Keratinocyte (primary cell): ENCODE measurements at regions not wholly inside any gene's neighbourhood (a gene's known extent, or its start where the extent isn't known, plus 50 kb on each side); places are given as distances from the start of the nearest gene placed in this dataset.

ENCODE experiments used
- DNase-seq: peaks from one replicate; pipeline ENCODE4 v3.0.0-alpha.2; 2011; ENCODE audit warnings: low read depth, missing footprints, low spot score
- FAIRE-seq: peaks from 2 replicates; lab custom pipeline; 2011; peaks lifted over from hg19 to GRCh38; lab: Jason Lieb, UNC
- H2AFZ ChIP-seq: 2 replicates; pipeline ENCODE4 v1.6.0; 2012; ENCODE audit warnings: low read length, control low read depth, inconsistent platforms; ENCODE audit not compliant: control insufficient read depth
- H3K27ac ChIP-seq: 2 replicates; pipeline ENCODE4 v1.5.1; 2011; ENCODE audit warnings: low read length; ENCODE audit not compliant: control insufficient read depth, insufficient read depth
- H3K27me3 ChIP-seq: 3 replicates; pipeline ENCODE4 v1.6.0; 2011; ENCODE audit warnings: low read length; ENCODE audit not compliant: control insufficient read depth, insufficient read depth; ENCODE audit errors: extremely low read depth
- H3K36me3 ChIP-seq, 2 experiments: 2 replicates in 1 of 2; 3 replicates in 1 of 2; pipeline ENCODE4 v1.5.1; 2011; ENCODE audit warnings: low read length in 2 of 2, mild to moderate bottlenecking in 1 of 2; ENCODE audit not compliant: control insufficient read depth in 2 of 2, insufficient read depth in 2 of 2; ENCODE audit errors: extremely low read depth in 1 of 2
- H3K4me1 ChIP-seq: 3 replicates; pipeline ENCODE4 v1.5.1; 2011; ENCODE audit warnings: low read length; ENCODE audit not compliant: control insufficient read depth, insufficient read depth; ENCODE audit errors: extremely low read depth
- H3K4me2 ChIP-seq: 3 replicates; pipeline ENCODE4 v1.6.0; 2011; ENCODE audit warnings: low read depth, low read length; ENCODE audit not compliant: control insufficient read depth, insufficient read depth; ENCODE audit errors: extremely low read depth
- H3K4me3 ChIP-seq, 3 experiments: fragments of 200-600 bp in 1 of 3; sonication (generic) in 1 of 3; 2 replicates in 2 of 3; 3 replicates in 1 of 3; pipeline ENCODE4 v1.5.1; 2011 to 2016; ENCODE audit warnings: low read length in 3 of 3, mild to moderate bottlenecking in 3 of 3, control low read depth in 2 of 3, inconsistent platforms in 1 of 3, low read depth in 1 of 3, mixed read lengths in 1 of 3, mixed run types in 1 of 3, moderate library complexity in 1 of 3; ENCODE audit not compliant: control insufficient read depth in 2 of 3, insufficient read depth in 2 of 3; ENCODE audit errors: extremely low read depth in 1 of 3
- H3K79me2 ChIP-seq: 2 replicates; pipeline ENCODE4 v1.6.0; 2012; ENCODE audit warnings: low read length; ENCODE audit not compliant: control insufficient read depth, insufficient read depth
- H3K9ac ChIP-seq: 3 replicates; pipeline ENCODE4 v1.6.0; 2011; ENCODE audit warnings: low read length; ENCODE audit not compliant: control insufficient read depth, insufficient read depth; ENCODE audit errors: extremely low read depth
- H3K9me1 ChIP-seq: 3 replicates; pipeline ENCODE4 v1.6.0; 2011; ENCODE audit warnings: low read length; ENCODE audit not compliant: control insufficient read depth, insufficient read depth; ENCODE audit errors: extremely low read depth
- H3K9me3 ChIP-seq: 2 replicates; pipeline ENCODE4 v1.5.1; 2012; ENCODE audit warnings: low read depth, low read length; ENCODE audit not compliant: control insufficient read depth
- H4K20me1 ChIP-seq: 3 replicates; pipeline ENCODE4 v1.6.0; 2011; ENCODE audit warnings: low read length; ENCODE audit not compliant: control insufficient read depth, insufficient read depth; ENCODE audit errors: extremely low read depth
- EZH2 ChIP-seq: IDR thresholded peaks from one replicate; pipeline ENCODE4 v1.6.1; 2012; ENCODE audit warnings: inconsistent platforms, mild to moderate bottlenecking, low read length, moderate library complexity
- dilution Hi-C: fragments of 300-500 bp; cut with MboI; formaldehyde crosslinking; loops from one replicate; pipeline ENCODE4 v1.7.0; 2020; ENCODE audit warnings: low sequenced_read_pairs; ENCODE audit not compliant: extremely low pct_ligation_motif_present
- TF ChIP-seq, protein P1 (sequence below), 3 experiments: IDR thresholded peaks in 1 of 3; conservative IDR thresholded peaks in 1 of 3; optimal IDR thresholded peaks in 1 of 3; 2 replicates in 2 of 3; 3 replicates in 1 of 3; pipeline versions ENCODE3 to v1.5.1; 2011; ENCODE audit warnings: low read length in 3 of 3, mild to moderate bottlenecking in 3 of 3, moderate library complexity in 2 of 3, control low read depth in 1 of 3, inconsistent platforms in 1 of 3; ENCODE audit not compliant: insufficient read depth in 2 of 3; ENCODE audit errors: extremely low read depth in 1 of 3

GRCh38 chr11:90593099-90593498, 370.2 kb upstream of the CHORDC1 start:
- no peak overlapping the region for H2AFZ ChIP-seq
- H3K9ac ChIP-seq, result no peak overlapping the region
- no peaks in the 10 kb centered on the region for H3K9me3 ChIP-seq
- no peaks in the 10 kb centered on the region for H4K20me1 ChIP-seq
- H3K79me2 ChIP-seq, result no peaks in the 10 kb centered on the region
- H3K27ac ChIP-seq, result no peak overlapping the region
- no peak overlapping the region for H3K4me3 ChIP-seq
- H3K36me3 ChIP-seq, result no peaks in the 10 kb centered on the region
- H3K4me2 ChIP-seq, result no peak overlapping the region
- H3K4me1 ChIP-seq, result no peaks in the 10 kb centered on the region
- DNase-seq (no peak), FAIRE-seq (no peak)
- H3K9me1 ChIP-seq, result no peaks in the 10 kb centered on the region
- no peak for TF ChIP-seq EZH2
- TF ChIP-seq, protein P1, sequence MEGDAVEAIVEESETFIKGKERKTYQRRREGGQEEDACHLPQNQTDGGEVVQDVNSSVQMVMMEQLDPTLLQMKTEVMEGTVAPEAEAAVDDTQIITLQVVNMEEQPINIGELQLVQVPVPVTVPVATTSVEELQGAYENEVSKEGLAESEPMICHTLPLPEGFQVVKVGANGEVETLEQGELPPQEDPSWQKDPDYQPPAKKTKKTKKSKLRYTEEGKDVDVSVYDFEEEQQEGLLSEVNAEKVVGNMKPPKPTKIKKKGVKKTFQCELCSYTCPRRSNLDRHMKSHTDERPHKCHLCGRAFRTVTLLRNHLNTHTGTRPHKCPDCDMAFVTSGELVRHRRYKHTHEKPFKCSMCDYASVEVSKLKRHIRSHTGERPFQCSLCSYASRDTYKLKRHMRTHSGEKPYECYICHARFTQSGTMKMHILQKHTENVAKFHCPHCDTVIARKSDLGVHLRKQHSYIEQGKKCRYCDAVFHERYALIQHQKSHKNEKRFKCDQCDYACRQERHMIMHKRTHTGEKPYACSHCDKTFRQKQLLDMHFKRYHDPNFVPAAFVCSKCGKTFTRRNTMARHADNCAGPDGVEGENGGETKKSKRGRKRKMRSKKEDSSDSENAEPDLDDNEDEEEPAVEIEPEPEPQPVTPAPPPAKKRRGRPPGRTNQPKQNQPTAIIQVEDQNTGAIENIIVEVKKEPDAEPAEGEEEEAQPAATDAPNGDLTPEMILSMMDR (optimal IDR thresholded peaks at IDR 0.05 in 1 of 3, IDR thresholded peaks at IDR 0.05 in 1 of 3, conservative IDR thresholded peaks at IDR 0.05 in 1 of 3; ENCODE audit: extremely low read depth in 1 of 3, insufficient read depth in 2 of 3, low read length in 3 of 3), result no peak
- dilution Hi-C loops, result no loop called here
- H3K27me3 ChIP-seq, result no peaks in the 10 kb centered on the region

- no peak overlapping the region for H2AFZ ChIP-seq
- H3K9me3 ChIP-seq, result no peaks in the 10 kb centered on the region
- DNase-seq (no peak), FAIRE-seq (no peak)
- no peaks in the 10 kb centered on the region for H3K27me3 ChIP-seq
- H3K79me2 ChIP-seq, result no peaks in the 10 kb centered on the region
- no peak overlapping the region for H3K9ac ChIP-seq
- no peaks in the 10 kb centered on the region for H4K20me1 ChIP-seq
- no peak overlapping the region for H3K4me2 ChIP-seq
- TF ChIP-seq EZH2, result no peak
- TF ChIP-seq, protein P1 (optimal IDR thresholded peaks at IDR 0.05 in 1 of 3, IDR thresholded peaks at IDR 0.05 in 1 of 3, conservative IDR thresholded peaks at IDR 0.05 in 1 of 3; ENCODE audit: extremely low read depth in 1 of 3, insufficient read depth in 2 of 3, low read length in 3 of 3), result no peak
- dilution Hi-C loops, result no loop called here
- H3K27ac ChIP-seq, result no peak overlapping the region
- H3K4me1 ChIP-seq, result no peaks in the 10 kb centered on the region
- no peaks in the 10 kb centered on the region for H3K9me1 ChIP-seq
- H3K4me3 ChIP-seq, result no peak overlapping the region
- H3K36me3 ChIP-seq, result no peaks in the 10 kb centered on the region
These were observed 367.4 kb upstream of the CHORDC1 start for GRCh38 chr11:90590286-90590685.
